Raji (cell line): ENCODE measurements at regions not wholly inside any gene's neighbourhood (a gene's known extent, or its start where the extent isn't known, plus 50 kb on each side); places are given as distances from the start of the nearest gene placed in this dataset.

Experiments
- POLR2A ChIP-seq: IDR thresholded peaks from 2 replicates; pipeline ENCODE4 v1.6.1; 2011; ENCODE audit warnings: low read depth, low read length, control low read depth; ENCODE audit not compliant: insufficient read depth

DNA sequence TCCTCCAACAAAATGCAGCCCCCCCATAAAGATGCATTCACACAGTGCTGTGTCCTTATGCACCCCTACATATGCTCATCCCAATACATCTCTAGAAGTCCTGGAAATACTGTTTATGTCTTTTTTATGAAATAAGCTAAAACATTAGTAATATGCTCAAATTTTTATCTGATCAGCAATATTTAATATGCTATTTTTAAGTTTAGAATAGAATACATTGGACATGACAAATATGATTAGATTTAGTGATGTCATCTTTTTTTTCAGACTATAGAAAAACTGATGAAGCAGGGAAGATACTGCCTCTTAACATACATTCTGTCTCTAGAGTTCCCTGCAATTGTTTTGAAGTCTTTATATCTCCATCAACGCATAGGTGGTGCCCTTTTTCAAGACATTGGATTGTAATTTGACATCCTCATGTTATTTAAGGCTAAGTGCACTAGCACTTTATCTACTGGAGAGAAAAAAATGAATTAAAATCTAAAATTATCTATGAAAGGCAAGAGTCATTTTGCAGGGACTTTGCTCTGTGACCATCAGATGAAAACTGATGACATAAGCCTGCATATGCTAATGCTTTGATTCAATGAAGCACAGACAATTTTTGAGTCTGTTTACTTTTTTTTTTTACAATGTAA, 395.3 kb downstream of the LPIN1 start:
- TF ChIP-seq POLR2A, result no peak

DNA sequence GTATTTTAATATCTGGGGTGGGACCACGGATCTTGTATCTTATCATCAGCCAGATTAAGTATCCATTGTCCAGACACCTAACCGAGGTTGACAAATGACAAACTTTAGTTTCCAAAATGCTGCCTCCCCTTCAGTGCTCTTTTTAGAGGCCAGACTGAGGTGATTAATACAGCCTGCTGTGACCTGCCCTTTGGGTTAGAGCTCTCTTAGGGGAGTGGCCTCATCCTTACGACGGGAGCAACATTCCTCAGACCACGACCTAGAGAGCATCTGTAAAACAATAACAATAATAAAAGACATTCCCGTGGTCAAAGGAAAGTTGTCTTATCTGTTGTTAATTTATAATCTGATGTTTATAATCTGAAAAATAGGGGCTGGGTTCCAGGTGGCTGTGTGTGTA, 405.3 kb downstream of the LPIN1 start:
- TF ChIP-seq POLR2A, result no peak

DNA sequence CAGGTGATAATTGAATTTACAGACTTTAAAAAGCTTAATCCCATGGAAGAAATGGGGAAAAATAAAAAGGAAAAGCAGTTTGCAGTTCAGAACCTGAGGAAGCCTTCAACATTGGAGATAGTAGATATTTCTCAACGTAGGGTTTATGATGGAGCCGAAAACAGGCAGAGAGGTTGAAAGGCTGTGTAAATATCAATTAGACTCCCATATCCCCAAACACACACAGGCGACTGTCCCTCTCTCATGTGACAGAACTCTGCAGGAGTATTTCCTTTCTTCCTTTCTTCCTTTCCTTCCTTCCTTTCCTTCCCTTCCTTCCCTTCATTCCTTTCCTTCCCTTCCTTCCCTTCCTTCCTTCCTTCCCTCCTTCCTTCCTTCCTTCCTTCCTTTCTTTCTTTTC, 406.5 kb downstream of the LPIN1 start:
- TF ChIP-seq POLR2A, result no peak

DNA sequence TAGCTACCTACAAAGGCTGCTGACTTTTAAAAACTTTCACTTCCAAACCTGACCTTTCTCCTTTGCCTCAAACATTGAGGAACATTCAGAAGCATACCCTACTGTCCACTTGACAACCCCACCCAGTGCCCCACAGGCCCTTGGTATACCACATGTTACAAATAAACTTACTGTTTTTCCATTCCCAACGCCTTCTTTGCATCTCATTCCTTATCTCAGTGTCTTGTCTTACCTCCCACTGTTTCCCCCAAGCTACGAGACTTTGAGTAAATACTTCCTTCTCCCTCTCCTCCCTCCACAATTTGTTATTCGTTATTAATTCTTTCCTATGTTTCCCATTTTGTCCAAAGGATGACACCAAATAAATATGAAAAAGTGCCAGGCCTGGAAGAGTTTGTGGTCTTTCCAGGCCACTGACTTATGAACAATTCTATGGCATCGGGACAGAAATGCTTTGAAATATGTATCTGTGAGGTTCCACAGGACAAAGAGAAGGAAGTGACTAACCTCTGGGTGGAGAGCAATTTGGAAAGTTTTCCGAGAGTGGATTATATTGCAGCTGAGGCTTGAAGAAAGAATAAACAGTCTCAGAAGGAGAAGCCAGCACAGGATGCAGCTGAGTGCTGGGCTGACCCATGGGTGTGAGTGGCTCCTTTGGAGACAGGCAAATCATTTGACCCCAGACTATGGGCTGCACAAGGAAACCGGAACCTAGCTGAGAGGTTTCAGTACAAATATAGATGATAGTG, 409.0 kb downstream of the LPIN1 start:
- no peak for TF ChIP-seq POLR2A

DNA sequence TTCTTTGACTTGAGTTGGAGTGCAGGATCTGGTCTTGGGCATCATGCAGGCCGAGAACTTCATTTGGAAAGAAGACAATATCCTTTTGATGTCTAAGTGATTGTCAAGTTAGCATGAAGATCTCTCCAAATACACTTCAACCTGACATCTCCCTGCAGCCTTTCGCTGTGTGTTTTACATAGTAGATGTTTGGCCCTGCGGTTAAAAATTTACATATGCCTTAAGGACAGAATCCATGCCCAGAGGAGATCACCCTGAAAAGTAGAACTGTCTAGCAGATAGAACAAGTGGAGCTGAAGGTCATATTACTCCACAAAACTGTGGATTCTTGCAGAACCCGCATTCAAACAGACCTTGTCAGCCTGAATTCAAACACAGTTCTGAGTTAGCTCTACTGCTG, 409.9 kb downstream of the LPIN1 start:
- TF ChIP-seq POLR2A, result no peak

DNA sequence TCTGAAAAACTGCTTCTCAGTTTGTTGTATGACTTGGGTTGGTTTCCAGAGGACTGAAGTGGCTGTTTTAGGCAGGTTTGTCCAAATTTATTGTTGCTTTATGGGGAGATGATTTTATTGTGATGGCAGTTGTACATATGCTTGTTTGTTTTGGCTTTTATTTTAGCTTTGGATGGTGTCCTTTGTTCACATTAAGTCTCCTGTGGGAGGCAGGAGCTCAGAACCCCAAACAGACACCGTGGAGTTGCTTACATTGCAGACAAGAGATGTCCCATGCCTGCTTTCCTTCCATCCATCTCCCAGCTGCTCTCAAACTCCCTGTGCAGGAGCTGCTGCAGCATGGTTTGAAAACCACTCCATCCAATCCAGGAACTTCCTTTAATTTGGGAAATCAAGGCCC, 414.7 kb downstream of the LPIN1 start:
- TF ChIP-seq POLR2A, result no peak

DNA sequence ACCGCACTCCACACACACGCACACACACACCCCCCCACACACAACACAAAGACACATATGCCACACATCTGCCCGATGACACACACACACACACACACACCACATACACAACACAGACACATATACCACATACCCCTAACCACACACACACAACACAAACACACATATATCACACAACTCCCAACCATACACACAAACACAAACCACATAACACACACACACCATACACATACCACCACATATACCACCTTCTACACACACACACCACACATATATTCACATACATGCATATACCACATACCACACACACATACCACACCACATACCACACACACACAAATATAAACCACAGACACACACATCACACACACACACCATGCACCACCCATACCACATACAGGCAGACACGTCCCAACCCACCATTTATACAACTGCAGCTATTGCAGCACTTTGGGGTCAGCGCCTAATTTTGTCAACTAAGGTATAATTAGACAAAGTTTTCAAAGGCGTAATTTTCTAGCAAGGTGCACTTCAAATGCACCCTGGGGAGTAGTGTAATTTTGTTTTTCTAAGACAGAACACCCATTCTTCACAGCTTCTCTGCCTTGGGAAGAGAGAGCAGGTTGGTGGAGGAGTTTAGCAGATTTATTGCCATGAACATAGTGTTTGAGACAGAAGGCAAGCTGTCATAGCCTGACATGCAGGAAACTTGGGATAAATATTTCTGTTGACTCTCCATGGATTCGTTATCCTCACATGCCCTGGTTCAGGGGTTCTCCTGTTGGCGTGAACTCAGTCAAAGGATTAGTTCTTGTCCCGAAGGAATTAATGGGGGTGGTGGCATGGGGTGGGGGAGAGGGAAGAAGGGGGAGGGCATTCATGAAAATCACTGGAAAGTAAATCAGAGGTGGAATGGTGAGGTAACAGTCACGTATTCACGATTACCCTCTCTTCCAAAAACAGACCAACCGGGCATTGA, 416.1 kb downstream of the LPIN1 start:
- no peak for TF ChIP-seq POLR2A

DNA sequence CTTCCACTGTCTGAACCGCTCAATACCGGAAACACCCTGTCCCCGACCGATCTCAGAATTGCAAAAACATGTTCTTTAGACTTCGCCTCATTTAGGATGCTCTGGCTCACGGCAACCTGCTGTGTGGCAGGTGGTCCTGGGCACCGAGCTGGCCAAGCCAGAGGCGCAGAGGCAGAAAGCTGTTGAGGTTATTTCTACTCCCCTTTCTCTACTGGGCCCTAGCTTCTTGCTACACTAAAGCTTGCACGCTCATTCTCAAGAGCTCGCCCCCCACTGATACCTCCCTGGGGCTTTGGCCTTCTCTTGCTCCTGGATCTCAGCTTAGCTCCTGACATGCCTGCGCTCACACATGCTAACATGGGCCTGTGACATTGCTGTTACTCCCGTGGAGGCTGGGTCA, 417.4 kb downstream of the LPIN1 start:
- TF ChIP-seq POLR2A, result no peak

DNA sequence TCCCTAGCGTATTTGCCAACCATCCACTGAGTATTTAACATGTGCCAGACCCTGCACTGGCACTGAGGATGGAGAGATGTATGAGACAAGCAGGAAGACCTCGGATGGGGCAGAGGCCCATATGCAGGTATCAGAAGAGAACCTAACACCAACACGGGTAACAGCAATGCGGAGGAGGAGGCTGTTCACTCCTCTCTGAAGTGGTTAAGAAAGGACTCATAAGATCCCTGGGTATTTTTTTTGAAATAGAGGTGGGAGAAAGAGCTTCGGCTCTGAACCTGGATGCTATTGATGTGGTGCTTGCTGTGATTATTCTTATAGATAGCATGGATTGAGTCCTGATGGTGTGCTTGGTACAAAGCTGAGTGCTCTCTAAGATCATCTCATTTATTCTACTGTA, 418.3 kb downstream of the LPIN1 start:
- TF ChIP-seq POLR2A, result no peak

DNA sequence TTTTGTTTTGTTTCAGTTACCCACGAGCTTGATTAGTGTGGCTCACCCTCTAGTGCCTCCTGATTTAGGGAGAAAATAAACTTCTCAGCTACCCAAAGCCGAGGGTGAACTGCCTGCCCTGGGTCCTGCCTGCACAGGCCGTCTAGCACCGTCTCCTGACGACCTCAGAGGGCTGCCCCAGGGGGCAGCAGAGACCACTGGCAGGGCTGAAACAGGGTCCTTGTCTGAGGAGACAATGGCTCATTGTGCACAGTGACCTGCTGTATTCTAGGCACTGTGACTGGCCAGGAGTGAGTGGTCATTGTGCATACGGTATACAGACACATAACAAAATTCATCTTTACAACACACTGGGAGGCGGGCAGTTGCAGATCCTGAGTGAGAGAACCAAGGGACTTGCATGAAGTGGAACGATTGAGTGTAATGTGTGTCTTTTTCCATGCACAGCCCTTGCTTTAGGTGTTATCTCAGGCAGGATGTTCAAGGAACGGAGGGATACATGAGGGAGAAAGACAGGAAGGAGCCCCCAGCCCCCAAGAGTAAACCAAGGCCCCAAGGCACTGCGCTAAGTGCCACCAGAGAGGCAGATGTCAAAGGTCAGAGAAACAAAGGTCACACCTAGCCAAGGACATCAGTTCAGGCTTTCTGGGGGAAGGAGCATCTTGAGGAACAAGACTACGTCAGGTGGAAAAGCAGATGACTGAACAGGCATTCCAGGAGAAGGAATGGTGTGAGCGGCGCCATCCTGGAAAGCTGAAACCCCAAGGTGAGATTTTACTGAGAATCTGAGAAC, 421.3 kb downstream of the LPIN1 start:
- TF ChIP-seq POLR2A, result no peak

DNA sequence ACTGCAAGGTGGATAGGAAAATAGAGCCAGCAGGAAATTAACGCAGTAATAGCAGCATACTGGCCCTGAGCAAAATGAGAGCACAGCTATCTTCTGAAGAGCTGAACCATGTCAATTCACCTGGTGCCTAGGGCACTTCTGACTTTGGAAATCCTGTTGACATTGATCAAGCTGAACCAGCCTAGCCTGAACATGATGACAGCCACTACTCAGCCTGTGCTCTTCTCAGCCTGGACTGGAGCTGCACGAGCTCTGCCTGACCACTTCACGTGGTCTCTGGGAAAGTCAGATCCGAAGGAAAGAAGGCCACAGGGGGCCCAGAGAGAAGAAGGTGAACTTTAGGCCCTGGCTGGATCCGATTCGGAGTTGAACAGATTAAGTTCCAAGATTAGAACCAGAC, 421.9 kb downstream of the LPIN1 start:
- no peak for TF ChIP-seq POLR2A

DNA sequence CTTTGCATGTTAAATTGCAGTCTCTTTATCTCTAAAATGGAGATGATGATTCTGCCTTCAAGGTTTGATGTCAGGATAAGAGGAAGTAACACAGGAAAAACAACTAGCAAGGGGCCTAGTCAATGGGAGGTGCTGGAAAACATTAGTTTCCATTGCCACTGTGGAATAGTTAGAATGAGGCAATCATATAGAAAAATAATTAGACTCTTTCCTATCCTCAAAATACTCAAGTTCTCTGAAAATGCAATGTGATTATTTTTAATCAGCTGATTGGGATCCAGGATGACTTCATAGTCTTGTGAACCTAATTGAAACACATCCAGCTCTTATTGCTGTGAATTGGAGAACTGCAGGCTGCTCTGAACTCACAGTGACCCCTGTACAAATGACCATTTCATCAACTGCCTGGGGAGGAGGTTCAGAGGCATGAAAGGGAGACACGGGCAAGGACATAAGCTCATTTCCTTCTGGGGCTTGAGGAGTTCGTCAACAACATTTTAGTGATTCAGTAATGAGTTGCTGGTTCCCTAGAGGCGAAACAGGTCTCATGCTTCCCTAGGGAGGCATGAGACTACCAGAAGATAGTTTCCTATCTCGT, 422.5 kb downstream of the LPIN1 start:
- TF ChIP-seq POLR2A, result no peak

DNA sequence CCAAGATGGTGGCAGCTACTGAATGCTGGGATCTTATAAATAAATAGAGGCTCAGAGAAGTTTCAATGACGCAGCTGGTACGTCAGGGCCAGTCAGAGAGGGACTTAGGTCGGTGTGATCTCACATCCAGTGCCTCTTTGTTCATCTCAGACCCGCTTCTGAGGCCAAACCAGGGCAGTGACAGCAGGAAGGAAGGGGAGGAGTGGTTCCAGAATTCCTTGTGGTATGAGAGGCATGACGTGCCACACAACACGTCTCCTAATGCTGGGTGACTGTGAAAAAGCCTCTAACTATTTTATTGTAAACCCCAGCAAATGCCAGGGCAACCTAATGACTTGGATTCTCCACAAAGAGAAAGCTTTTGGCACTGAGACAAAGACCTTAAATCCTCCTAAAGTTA, 423.3 kb downstream of the LPIN1 start:
- no peak for TF ChIP-seq POLR2A

DNA sequence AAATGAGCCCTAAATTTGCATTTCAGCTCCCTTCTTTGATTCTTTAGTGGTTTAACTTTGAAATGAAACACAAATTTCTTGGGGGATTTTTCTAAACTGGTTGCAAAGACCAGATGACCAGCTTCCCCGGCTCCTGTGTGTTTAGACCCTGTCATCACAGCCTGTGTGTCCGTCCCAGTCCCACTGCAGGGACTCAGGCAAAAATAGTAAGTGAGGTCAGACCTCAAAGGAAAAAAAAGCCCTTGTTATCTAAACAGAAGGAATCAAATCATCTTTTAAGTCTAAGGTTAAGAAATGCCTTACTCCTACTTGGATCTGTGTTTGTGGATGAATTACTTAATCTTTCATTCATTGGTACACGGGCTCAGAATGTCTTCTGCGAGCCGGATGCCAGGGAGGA, 423.7 kb downstream of the LPIN1 start:
- no peak for TF ChIP-seq POLR2A
